Endothelial cell of umbilical vein (primary cell): ENCODE measurements at regions not wholly inside any gene's neighbourhood (a gene's known extent, or its start where the extent isn't known, plus 50 kb on each side); places are given as distances from the start of the nearest gene placed in this dataset.

ENCODE experiments used
- BruUV-seq: library from RNA; stranded (reverse); fragments of 400-500 nt; replicated peaks from 2 replicates; lab custom pipeline; 2021; lab: Mats Ljungman, UMichigan
- CTCF ChIA-PET: fragments of 300-600, 350-600 bp; sonication (Branson Sonifier 250); formaldehyde crosslinking; loops from one replicate; lab custom pipeline; 2021; ENCODE audit warnings: antibody characterized with exemption, inconsistent platforms; lab: Charles Lee
- POLR2A ChIA-PET: fragments of 300-600, 350-600 bp; sonication (Branson Sonifier 250); formaldehyde crosslinking; loops from one replicate; lab custom pipeline; 2021; ENCODE audit warnings: antibody characterized with exemption, inconsistent platforms; lab: Charles Lee
- DNase-seq: peaks from one replicate; pipeline ENCODE4 v3.0.0-alpha.2; 2011; ENCODE audit warnings: low read depth, low spot score
- FAIRE-seq: peaks from 2 replicates; lab custom pipeline; 2011; peaks lifted over from hg19 to GRCh38; lab: Jason Lieb, UNC
- H2AFZ ChIP-seq: 2 replicates; pipeline ENCODE4 v1.6.0; 2012; ENCODE audit warnings: low read depth, low read length, control low read depth, inconsistent platforms
- H3K27ac ChIP-seq: 2 replicates; pipeline ENCODE4 v1.5.1; 2011; ENCODE audit warnings: low read depth, mild to moderate bottlenecking, control low read depth, low read length, moderate library complexity; ENCODE audit not compliant: insufficient read depth
- H3K27me3 ChIP-seq, 2 experiments: 2 replicates each; pipeline versions ENCODE4 v1.6.0 to v1.6.1; 2011; ENCODE audit warnings: low read length in 2 of 2, mixed read lengths in 1 of 2; ENCODE audit not compliant: control insufficient read depth in 2 of 2, insufficient read depth in 2 of 2
- H3K36me3 ChIP-seq, 2 experiments: 2 replicates in 1 of 2; 3 replicates in 1 of 2; pipeline ENCODE4 v1.5.1; 2011; ENCODE audit warnings: low read length in 2 of 2, mild to moderate bottlenecking in 1 of 2, moderate library complexity in 1 of 2; ENCODE audit not compliant: control insufficient read depth in 2 of 2, insufficient read depth in 2 of 2; ENCODE audit errors: extremely low read depth in 1 of 2
- H3K4me1 ChIP-seq: 3 replicates; pipeline ENCODE4 v1.5.1; 2011; ENCODE audit warnings: mild to moderate bottlenecking, low read length; ENCODE audit not compliant: control insufficient read depth, insufficient read depth; ENCODE audit errors: extremely low read depth
- H3K4me2 ChIP-seq: 2 replicates; pipeline ENCODE4 v1.6.1; 2011; ENCODE audit warnings: low read length, control low read depth, mixed read lengths; ENCODE audit not compliant: insufficient read depth
- H3K4me3 ChIP-seq, 3 experiments: fragments of 200-600 bp in 1 of 3; sonication (generic), shearing (Covaris generic) in 1 of 3; replicated peaks in 1 of 3; 2 replicates each; pipeline ENCODE4 v1.5.1; 2011 to 2016; ENCODE audit warnings: control low read depth in 3 of 3, low read length in 3 of 3, mild to moderate bottlenecking in 2 of 3, inconsistent platforms in 1 of 3, low read depth in 1 of 3, moderate library complexity in 1 of 3; ENCODE audit not compliant: insufficient read depth in 1 of 3
- H3K79me2 ChIP-seq: 2 replicates; pipeline ENCODE4 v1.6.0; 2012; ENCODE audit warnings: low read length, inconsistent platforms; ENCODE audit not compliant: control insufficient read depth, insufficient read depth
- H3K9ac ChIP-seq: replicated peaks from 2 replicates; pipeline ENCODE3; 2011; ENCODE audit warnings: low read length, control low read depth; ENCODE audit not compliant: insufficient read depth; ENCODE audit errors: extremely low read depth
- H3K9me1 ChIP-seq: replicated peaks from 3 replicates; pipeline ENCODE4 v1.6.0; 2011; ENCODE audit warnings: mild to moderate bottlenecking, low read length; ENCODE audit not compliant: control insufficient read depth, insufficient read depth; ENCODE audit errors: extremely low read depth
- H3K9me3 ChIP-seq: replicated peaks from 2 replicates; pipeline ENCODE4 v1.5.1; 2012; ENCODE audit warnings: low read length, inconsistent platforms; ENCODE audit not compliant: control insufficient read depth, insufficient read depth
- H4K20me1 ChIP-seq: replicated peaks from 2 replicates; pipeline ENCODE3; 2011; ENCODE audit warnings: mild to moderate bottlenecking, low read length; ENCODE audit not compliant: control insufficient read depth, insufficient read depth; ENCODE audit errors: extremely low read depth
- CTCF ChIP-seq, 2 donors: IDR thresholded peaks; 1 replicate in 1 of 2; 2 replicates in 1 of 2; pipeline ENCODE4 v1.5.1; 2011; ENCODE audit warnings: low read length in 2 of 2, mild to moderate bottlenecking in 2 of 2, moderate library complexity in 2 of 2, control low read depth in 1 of 2, inconsistent platforms in 1 of 2, low read depth in 1 of 2; ENCODE audit not compliant: insufficient read depth in 1 of 2; ENCODE audit errors: extremely low read depth in 1 of 2
- EZH2 ChIP-seq: IDR thresholded peaks from 2 replicates; pipeline ENCODE4 v1.6.1; 2012; ENCODE audit warnings: borderline replicate concordance, low read depth, mild to moderate bottlenecking, moderate library complexity, low read length, inconsistent platforms; ENCODE audit not compliant: severe bottlenecking
- FOS ChIP-seq: IDR thresholded peaks from 2 replicates; pipeline ENCODE4 v1.6.1; 2011; ENCODE audit warnings: mild to moderate bottlenecking, low read length, moderate library complexity, borderline replicate concordance; ENCODE audit not compliant: insufficient read depth
- GATA2 ChIP-seq: IDR thresholded peaks from 2 replicates; pipeline ENCODE4 v1.7.0; 2011; ENCODE audit warnings: low read depth, mild to moderate bottlenecking, moderate library complexity, mixed read lengths, low read length; ENCODE audit not compliant: insufficient read length, insufficient read depth
- JUN ChIP-seq: IDR thresholded peaks from 2 replicates; pipeline ENCODE4 v1.6.1; 2011; ENCODE audit warnings: borderline replicate concordance, low read depth; ENCODE audit not compliant: insufficient read length, insufficient read depth
- MAX ChIP-seq: IDR thresholded peaks from 2 replicates; pipeline ENCODE4 v1.6.1; 2011; ENCODE audit not compliant: insufficient read depth, insufficient read length
- MYC ChIP-seq: IDR thresholded peaks from one replicate; pipeline ENCODE4 v1.6.1; 2011; ENCODE audit warnings: mild to moderate bottlenecking, low read depth, low read length
- POLR2A ChIP-seq: IDR thresholded peaks from 2 replicates; pipeline ENCODE4 v1.6.1; 2012; ENCODE audit warnings: low read depth, mild to moderate bottlenecking, control low read depth, low read length
- POLR2AphosphoS5 ChIP-seq: IDR thresholded peaks from 2 replicates; pipeline ENCODE4 v1.6.1; 2012; ENCODE audit warnings: low read depth, mild to moderate bottlenecking, control low read depth, low read length, moderate library complexity; ENCODE audit not compliant: insufficient read depth
- dilution Hi-C: fragments of 300-500 bp; cut with MboI; formaldehyde crosslinking; loops from one replicate; pipeline ENCODE4 v1.15.0; 2019; ENCODE audit warnings: low sequenced_read_pairs; ENCODE audit not compliant: extremely low pct_ligation_motif_present
- intact Hi-C: fragments of 100-400 bp; cut with micrococcal nuclease; formaldehyde crosslinking; loops from one replicate; pipeline ENCODE4 v1.10.0; 2022

- Histone ChIP-seq H2AFZ (no peak overlapping the region), H3K36me3 (no peaks in the 10 kb centered on the region), H3K4me3 (no peak overlapping the region), H3K4me1 (no peaks in the 10 kb centered on the region), H3K27me3 (no peaks in the 10 kb centered on the region), H3K9me1 (no peaks in the 10 kb centered on the region), H3K9ac (no peak overlapping the region), H3K4me2 (no peak overlapping the region), H3K79me2 (no peaks in the 10 kb centered on the region), H3K9me3 (peaks cover 3% of the 10 kb centered on the region), H4K20me1 (no peaks in the 10 kb centered on the region), H3K27ac (no peak overlapping the region)
- FAIRE-seq (no peak), DNase-seq (no peak)
- intact Hi-C loops = no loop called here
- dilution Hi-C loops = no loop called here
- ChIA-PET CTCF (no interaction called here), POLR2A (no interaction called here)
- TF ChIP-seq POLR2AphosphoS5 (no peak), EZH2 (no peak), MAX (no peak), CTCF (IDR thresholded peaks at IDR 0.05; ENCODE audit: extremely low read depth in 1 of 2, insufficient read depth in 1 of 2, low read depth in 1 of 2, low read length in 2 of 2) (no peak), FOS (no peak), POLR2A (no peak), MYC (no peak), JUN (no peak), GATA2 (no peak)
- BruUV-seq = no TSS peak
Observed at GRCh38 chr15:93314245-93314644, 225.2 kb upstream of the RGMA start.
